Tibial artery (tissue), 4 donors: ENCODE measurements at regions not wholly inside any gene's neighbourhood (a gene's known extent, or its start where the extent isn't known, plus 50 kb on each side); places are given as distances from the start of the nearest gene placed in this dataset.

Experiments
- DNase-seq, 2 donors: peaks; one replicate each; pipeline ENCODE4 v3.0.0-alpha.2; 2019
- H3K27ac ChIP-seq, 2 donors: fragments of 200-600 bp; sonication (generic) in 1 of 2; 1 replicate in 1 of 2; 2 replicates in 1 of 2; pipeline ENCODE4 v1.5.1; 2018 to 2019; ENCODE audit warnings: mild to moderate bottlenecking in 1 of 2
- H3K27me3 ChIP-seq, 2 donors: fragments of 200-600 bp; sonication (generic) in 1 of 2; one replicate each; pipeline versions ENCODE4 v1.5.1 to v1.6.0; 2016 to 2019
- H3K36me3 ChIP-seq, 3 donors: fragments of 200-600 bp; sonication (generic) in 2 of 3; one replicate each; pipeline ENCODE4 v1.5.1; 2016 to 2019; ENCODE audit warnings: mild to moderate bottlenecking in 2 of 3
- H3K4me1 ChIP-seq, 4 donors: fragments of 200-600 bp; sonication (generic) in 2 of 4; 1 replicate in 3 of 4; 2 replicates in 1 of 4; pipeline ENCODE4 v1.5.1; 2016 to 2019
- H3K4me3 ChIP-seq, 2 donors: fragments of 200-600 bp; sonication (generic) in 1 of 2; 1 replicate in 1 of 2; 2 replicates in 1 of 2; pipeline ENCODE4 v1.5.1; 2018 to 2019; ENCODE audit warnings: mild to moderate bottlenecking in 2 of 2
- H3K9me3 ChIP-seq, 3 donors: fragments of 200-600 bp; sonication (generic) in 1 of 3; one replicate each; pipeline ENCODE4 v1.5.1; 2016 to 2019
- CTCF ChIP-seq, 2 experiments: fragments of 200-600 bp in 1 of 2; fragments of 450-650 bp in 1 of 2; IDR thresholded peaks; one replicate each; pipeline ENCODE4 v1.5.1; 2017 to 2019; ENCODE audit warnings: antibody characterized with exemption in 2 of 2, mild to moderate bottlenecking in 1 of 2, moderate library complexity in 1 of 2
- intact Hi-C: fragments of 100-400 bp; cut with DNase I; formaldehyde crosslinking; loops from one replicate; pipeline ENCODE4 v1.15.0; 2023; ENCODE audit warnings: low total_unique reads

- no peak overlapping the region for H3K27ac ChIP-seq
- no peaks in the 10 kb centered on the region for H3K27me3 ChIP-seq
- peaks cover 0 to 16% (median 8%) of the 10 kb centered on the region in 3 donors for H3K9me3 ChIP-seq
- intact Hi-C loops = no loop called here
- no peaks in the 10 kb centered on the region for H3K36me3 ChIP-seq
- no peak for TF ChIP-seq CTCF (IDR thresholded peaks at IDR 0.05)
- no peak overlapping the region for H3K4me3 ChIP-seq
- H3K4me1 ChIP-seq = peaks cover 0 to 14% (median 9%) of the 10 kb centered on the region in 4 donors
- no peak for DNase-seq
These were observed 182.7 kb downstream of the TMX1 start for GRCh38 chr14:51422704-51423103.

GRCh38 chr14:51424041-51424440 lies 184.0 kb downstream of the TMX1 start:
- Histone ChIP-seq H3K4me1 (peaks cover 0 to 14% (median 9%) of the 10 kb centered on the region in 4 donors), H3K36me3 (no peaks in the 10 kb centered on the region), H3K27me3 (no peaks in the 10 kb centered on the region), H3K9me3 (peaks cover 0 to 9% (median 4%) of the 10 kb centered on the region in 3 donors), H3K27ac (peak overlapping the region; percentile 5 to 36), H3K4me3 (no peak overlapping the region)
- DNase-seq = no peak
- intact Hi-C loops = no loop called here
- no peak for TF ChIP-seq CTCF (IDR thresholded peaks at IDR 0.05)

GRCh38 chr14:51424561-51425251 lies 184.7 kb downstream of the TMX1 start:
- intact Hi-C loops = no loop called here
- no peaks in the 10 kb centered on the region for H3K27me3 ChIP-seq
- H3K4me1 ChIP-seq = peaks cover 0 to 14% (median 9%) of the 10 kb centered on the region in 4 donors
- H3K9me3 ChIP-seq = peaks cover 0 to 2% (median 0%) of the 10 kb centered on the region in 3 donors
- DNase-seq = no peak
- peak overlapping the region; percentile 36 to 43 for H3K27ac ChIP-seq
- H3K4me3 ChIP-seq = no peak overlapping the region
- no peaks in the 10 kb centered on the region for H3K36me3 ChIP-seq
- TF ChIP-seq CTCF (IDR thresholded peaks at IDR 0.05) = no peak

- intact Hi-C loops = no loop called here
- no peak overlapping the region for H3K27ac ChIP-seq
- no peak for DNase-seq
- TF ChIP-seq CTCF (IDR thresholded peaks at IDR 0.05) = no peak
- no peaks in the 10 kb centered on the region for H3K9me3 ChIP-seq
- peaks cover 0 to 33% (median 13%) of the 10 kb centered on the region in 4 donors for H3K4me1 ChIP-seq
- no peak overlapping the region for H3K4me3 ChIP-seq
- H3K27me3 ChIP-seq = no peaks in the 10 kb centered on the region
- no peaks in the 10 kb centered on the region for H3K36me3 ChIP-seq
These were observed 188.9 kb downstream of the TMX1 start for GRCh38 chr14:51428981-51429380.

- intact Hi-C loops = no loop called here
- H3K4me1 ChIP-seq = peaks cover 0 to 22% (median 6%) of the 10 kb centered on the region in 4 donors
- no peak overlapping the region for H3K4me3 ChIP-seq
- H3K27ac ChIP-seq = no peak overlapping the region
- H3K27me3 ChIP-seq = no peaks in the 10 kb centered on the region
- TF ChIP-seq CTCF (IDR thresholded peaks at IDR 0.05) = no peak
- no peaks in the 10 kb centered on the region for H3K9me3 ChIP-seq
- no peaks in the 10 kb centered on the region for H3K36me3 ChIP-seq
- DNase-seq = no peak
These were observed 190.0 kb downstream of the TMX1 start for GRCh38 chr14:51430079-51430478.
